ENCODE measurements at regions not wholly inside any gene's neighbourhood (a gene's known extent, or its start where the extent isn't known, plus 50 kb on each side); places are given as distances from the start of the nearest gene placed in this dataset.
A peak's percentile ranks its signal among the peaks of the same experiment; 100 is the strongest.

- DNase-seq: no peak
Measured at GRCh38 chr9:26296910-26297572, 595.6 kb downstream of the CAAP1 start.

- DNase-seq: no peak
Measured at GRCh38 chr9:26292943-26293342, 599.7 kb downstream of the CAAP1 start.

- DNase-seq: peak; percentile 75
Measured at GRCh38 chr9:26271495-26272122, 593.4 kb upstream of the TUSC1 start.

- no peak for DNase-seq
Measured at GRCh38 chr9:26266146-26266793, 588.0 kb upstream of the TUSC1 start.

GRCh38 chr9:26264709-26265601, 586.7 kb upstream of the TUSC1 start:
- DNase-seq: no peak

- DNase-seq: no peak
Measured at GRCh38 chr9:26263478-26263877, 585.2 kb upstream of the TUSC1 start.

- DNase-seq: no peak
Measured at GRCh38 chr9:26262421-26263107, 584.3 kb upstream of the TUSC1 start.

- DNase-seq: no peak
Measured at GRCh38 chr9:26261503-26262330, 583.5 kb upstream of the TUSC1 start.

GRCh38 chr9:26260238-26260637, 582.0 kb upstream of the TUSC1 start:
- no peak for DNase-seq

- DNase-seq: no peak
Measured at GRCh38 chr9:26247861-26248260, 569.6 kb upstream of the TUSC1 start.

- DNase-seq: peak; percentile 24
Measured at GRCh38 chr9:26244661-26245451, 566.6 kb upstream of the TUSC1 start.

- DNase-seq: peak; percentile 93
Measured at GRCh38 chr9:26243726-26244125, 565.5 kb upstream of the TUSC1 start.

GRCh38 chr9:26243029-26243697, 564.9 kb upstream of the TUSC1 start:
- no peak for DNase-seq

- DNase-seq: no peak
Measured at GRCh38 chr9:26240020-26240419, 561.8 kb upstream of the TUSC1 start.

- no peak for DNase-seq
Measured at GRCh38 chr9:26237256-26237655, 559.0 kb upstream of the TUSC1 start.

- no peak for DNase-seq
Measured at GRCh38 chr9:26234865-26235264, 556.6 kb upstream of the TUSC1 start.

- no peak for DNase-seq
Measured at GRCh38 chr9:26231391-26231790, 553.1 kb upstream of the TUSC1 start.

GRCh38 chr9:26229324-26230054, 551.2 kb upstream of the TUSC1 start:
- no peak for DNase-seq

GRCh38 chr9:26228273-26228672, 550.0 kb upstream of the TUSC1 start:
- DNase-seq: no peak

GRCh38 chr9:26221290-26221689, 543.0 kb upstream of the TUSC1 start:
- DNase-seq: no peak

Data from SHP77 treated with DMSO at 0.1 percent for 48 hours (cell line).